ENCODE measurements at regions not wholly inside any gene's neighbourhood (a gene's known extent, or its start where the extent isn't known, plus 50 kb on each side); places are given as distances from the start of the nearest gene placed in this dataset.

DNA sequence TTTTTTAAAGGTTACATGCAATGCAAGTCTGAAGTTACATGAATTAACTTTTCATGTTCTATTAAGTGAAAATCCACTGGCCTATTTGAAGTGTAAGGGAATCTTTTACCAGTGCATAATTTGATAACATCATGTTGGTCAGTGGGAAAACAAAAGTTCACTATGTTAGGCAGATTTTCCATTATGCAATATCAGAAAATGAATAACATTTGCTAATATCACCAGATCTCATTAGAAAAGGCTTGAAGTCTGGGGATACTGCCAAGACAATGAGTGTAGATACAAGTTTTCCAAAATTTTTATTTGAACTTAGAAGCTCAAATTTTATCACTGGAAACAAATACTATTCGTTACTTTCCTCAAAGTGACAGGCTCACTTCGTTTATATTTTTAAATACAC is 296.4 kb upstream of the CDH4 start:
- no peak overlapping the region for H3K14ac ChIP-seq (ENCODE audit: low read length)
- H2AK5ac ChIP-seq (ENCODE audit: low read depth, low read length): no peak overlapping the region
- H3K4ac ChIP-seq (ENCODE audit: low read length): no peak overlapping the region
- H3K9ac ChIP-seq (ENCODE audit: low read depth, low read length, poor library complexity): no peak overlapping the region
- no peak overlapping the region for H2BK5ac ChIP-seq (ENCODE audit: low read length)
- no peaks in the 10 kb centered on the region for H3K36me3 ChIP-seq (replicated peaks in 1 of 2; ENCODE audit: control insufficient read depth in 2 of 2, insufficient read depth in 2 of 2, low read length in 2 of 2)
- DNase-seq (ENCODE audit: low spot score): no peak
- H3K4me1 ChIP-seq (ENCODE audit: control insufficient read depth in 2 of 2, insufficient read depth in 1 of 2, low read depth in 1 of 2, low read length in 2 of 2): peaks cover 0 to 3% of the 10 kb centered on the region in 2 donors
- H2BK120ac ChIP-seq (ENCODE audit: low read depth, low read length): no peak overlapping the region
- no peak overlapping the region for H3K4me2 ChIP-seq (ENCODE audit: insufficient read depth, low read length, poor library complexity, severe bottlenecking)
- H3K4me3 ChIP-seq (ENCODE audit: low read length in 2 of 2): no peak overlapping the region
- no peak overlapping the region for H4K91ac ChIP-seq (ENCODE audit: low read depth, low read length, poor library complexity)
- no peaks in the 10 kb centered on the region for H3K27me3 ChIP-seq (ENCODE audit: control insufficient read depth in 3 of 3, insufficient read depth in 3 of 3, low read depth in 1 of 3, low read length in 3 of 3)
- no peak overlapping the region for H3K23ac ChIP-seq (ENCODE audit: low read depth, low read length, poor library complexity)
- no peak overlapping the region for H3K18ac ChIP-seq (ENCODE audit: low read length)
- H2BK12ac ChIP-seq (ENCODE audit: low read length): no peak overlapping the region
- peaks cover 0 to 4% of the 10 kb centered on the region in 2 donors for H3K9me3 ChIP-seq (replicated peaks in 1 of 2; ENCODE audit: control insufficient read depth in 2 of 2, insufficient read depth in 1 of 2, low read depth in 1 of 2, low read length in 2 of 2)
- H3K27ac ChIP-seq (replicated peaks; ENCODE audit: low read length): no peak overlapping the region
- WGBS, 2 donors (ENCODE audit: extremely low coverage in 2 of 2, insufficient read length in 2 of 2, insufficient replicate concordance in 1 of 2): no CpG with 5 or more reads among the region's 2 CpGs
- H4K8ac ChIP-seq (ENCODE audit: low read depth, low read length): no peak overlapping the region
- no peaks in the 10 kb centered on the region for H3K79me1 ChIP-seq (ENCODE audit: low read depth, low read length)
- no peak overlapping the region for H2BK15ac ChIP-seq (ENCODE audit: low read length)
- H2AFZ ChIP-seq (ENCODE audit: low read length): no peak overlapping the region

- no peaks in the 10 kb centered on the region for H3K27me3 ChIP-seq (ENCODE audit: control insufficient read depth in 3 of 3, insufficient read depth in 3 of 3, low read depth in 1 of 3, low read length in 3 of 3)
- H3K36me3 ChIP-seq (replicated peaks in 1 of 2; ENCODE audit: control insufficient read depth in 2 of 2, insufficient read depth in 2 of 2, low read length in 2 of 2): no peaks in the 10 kb centered on the region
- H2BK120ac ChIP-seq (ENCODE audit: low read depth, low read length): no peak overlapping the region
- no peak overlapping the region for H3K27ac ChIP-seq (replicated peaks; ENCODE audit: low read length)
- H3K4me1 ChIP-seq (ENCODE audit: control insufficient read depth in 2 of 2, insufficient read depth in 1 of 2, low read depth in 1 of 2, low read length in 2 of 2): peaks cover 0 to 3% of the 10 kb centered on the region in 2 donors
- H4K91ac ChIP-seq (ENCODE audit: low read depth, low read length, poor library complexity): no peak overlapping the region
- WGBS, 2 donors (ENCODE audit: extremely low coverage in 2 of 2, insufficient read length in 2 of 2, insufficient replicate concordance in 1 of 2): no CpG with 5 or more reads among the region's 4 CpGs
- DNase-seq (ENCODE audit: low spot score): no peak
- H3K79me1 ChIP-seq (ENCODE audit: low read depth, low read length): no peaks in the 10 kb centered on the region
- H3K23ac ChIP-seq (ENCODE audit: low read depth, low read length, poor library complexity): no peak overlapping the region
- no peak overlapping the region for H3K4ac ChIP-seq (ENCODE audit: low read length)
- H3K18ac ChIP-seq (ENCODE audit: low read length): no peak overlapping the region
- H3K14ac ChIP-seq (ENCODE audit: low read length): no peak overlapping the region
- no peak overlapping the region for H3K4me3 ChIP-seq (ENCODE audit: low read length in 2 of 2)
- peaks cover 0 to 4% of the 10 kb centered on the region in 2 donors for H3K9me3 ChIP-seq (replicated peaks in 1 of 2; ENCODE audit: control insufficient read depth in 2 of 2, insufficient read depth in 1 of 2, low read depth in 1 of 2, low read length in 2 of 2)
- no peak overlapping the region for H2AK5ac ChIP-seq (ENCODE audit: low read depth, low read length)
- H4K8ac ChIP-seq (ENCODE audit: low read depth, low read length): no peak overlapping the region
- no peak overlapping the region for H3K4me2 ChIP-seq (ENCODE audit: insufficient read depth, low read length, poor library complexity, severe bottlenecking)
- no peak overlapping the region for H2AFZ ChIP-seq (ENCODE audit: low read length)
- H2BK15ac ChIP-seq (ENCODE audit: low read length): no peak overlapping the region
- no peak overlapping the region for H2BK5ac ChIP-seq (ENCODE audit: low read length)
- no peak overlapping the region for H2BK12ac ChIP-seq (ENCODE audit: low read length)
- no peak overlapping the region for H3K9ac ChIP-seq (ENCODE audit: low read depth, low read length, poor library complexity)
Observed at GRCh38 chr20:60956194-60956593, 295.9 kb upstream of the CDH4 start.

GRCh38 chr20:60957621-60958020 is 294.4 kb upstream of the CDH4 start:
- Histone ChIP-seq H2BK120ac (ENCODE audit: low read depth, low read length) (no peak overlapping the region), H3K23ac (ENCODE audit: low read depth, low read length, poor library complexity) (no peak overlapping the region), H3K79me1 (ENCODE audit: low read depth, low read length) (no peaks in the 10 kb centered on the region), H2BK15ac (ENCODE audit: low read length) (no peak overlapping the region), H3K9ac (ENCODE audit: low read depth, low read length, poor library complexity) (no peak overlapping the region), H3K18ac (ENCODE audit: low read length) (no peak overlapping the region), H3K4me3 (ENCODE audit: low read length in 2 of 2) (no peak overlapping the region), H4K8ac (ENCODE audit: low read depth, low read length) (no peak overlapping the region), H2AK5ac (ENCODE audit: low read depth, low read length) (no peak overlapping the region), H3K9me3 (replicated peaks in 1 of 2; ENCODE audit: control insufficient read depth in 2 of 2, insufficient read depth in 1 of 2, low read depth in 1 of 2, low read length in 2 of 2) (peaks cover 0 to 4% of the 10 kb centered on the region in 2 donors), H2BK12ac (ENCODE audit: low read length) (no peak overlapping the region), H2AFZ (ENCODE audit: low read length) (no peak overlapping the region), H3K14ac (ENCODE audit: low read length) (no peak overlapping the region), H3K36me3 (replicated peaks in 1 of 2; ENCODE audit: control insufficient read depth in 2 of 2, insufficient read depth in 2 of 2, low read length in 2 of 2) (no peaks in the 10 kb centered on the region), H3K27me3 (ENCODE audit: control insufficient read depth in 3 of 3, insufficient read depth in 3 of 3, low read depth in 1 of 3, low read length in 3 of 3) (no peaks in the 10 kb centered on the region), H2BK5ac (ENCODE audit: low read length) (no peak overlapping the region), H3K4me1 (ENCODE audit: control insufficient read depth in 2 of 2, insufficient read depth in 1 of 2, low read depth in 1 of 2, low read length in 2 of 2) (peaks cover 0 to 3% of the 10 kb centered on the region in 2 donors), H3K27ac (replicated peaks; ENCODE audit: low read length) (no peak overlapping the region), H3K4ac (ENCODE audit: low read length) (no peak overlapping the region), H4K91ac (ENCODE audit: low read depth, low read length, poor library complexity) (no peak overlapping the region), H3K4me2 (ENCODE audit: insufficient read depth, low read length, poor library complexity, severe bottlenecking) (no peak overlapping the region)
- WGBS, 2 donors (ENCODE audit: extremely low coverage in 2 of 2, insufficient read length in 2 of 2, insufficient replicate concordance in 1 of 2): no CpG with 5 or more reads among the region's 3 CpGs
- no peak for DNase-seq (ENCODE audit: low spot score)

- no peak overlapping the region for H2BK120ac ChIP-seq (ENCODE audit: low read depth, low read length)
- no peak overlapping the region for H3K18ac ChIP-seq (ENCODE audit: low read length)
- no peak overlapping the region for H2AFZ ChIP-seq (ENCODE audit: low read length)
- WGBS, 2 donors (ENCODE audit: extremely low coverage in 2 of 2, insufficient read length in 2 of 2, insufficient replicate concordance in 1 of 2): no CpG with 5 or more reads among the region's 3 CpGs
- H3K4ac ChIP-seq (ENCODE audit: low read length): no peak overlapping the region
- no peak overlapping the region for H3K4me2 ChIP-seq (ENCODE audit: insufficient read depth, low read length, poor library complexity, severe bottlenecking)
- H4K91ac ChIP-seq (ENCODE audit: low read depth, low read length, poor library complexity): no peak overlapping the region
- H4K8ac ChIP-seq (ENCODE audit: low read depth, low read length): no peak overlapping the region
- H2AK5ac ChIP-seq (ENCODE audit: low read depth, low read length): no peak overlapping the region
- no peaks in the 10 kb centered on the region for H3K9me3 ChIP-seq (replicated peaks in 1 of 2; ENCODE audit: control insufficient read depth in 2 of 2, insufficient read depth in 1 of 2, low read depth in 1 of 2, low read length in 2 of 2)
- H2BK5ac ChIP-seq (ENCODE audit: low read length): no peak overlapping the region
- no peak overlapping the region for H2BK12ac ChIP-seq (ENCODE audit: low read length)
- no peak overlapping the region for H3K4me3 ChIP-seq (ENCODE audit: low read length in 2 of 2)
- no peak overlapping the region for H3K27ac ChIP-seq (replicated peaks; ENCODE audit: low read length)
- no peak for DNase-seq (ENCODE audit: low spot score)
- H3K14ac ChIP-seq (ENCODE audit: low read length): no peak overlapping the region
- no peaks in the 10 kb centered on the region for H3K36me3 ChIP-seq (replicated peaks in 1 of 2; ENCODE audit: control insufficient read depth in 2 of 2, insufficient read depth in 2 of 2, low read length in 2 of 2)
- no peak overlapping the region for H2BK15ac ChIP-seq (ENCODE audit: low read length)
- H3K9ac ChIP-seq (ENCODE audit: low read depth, low read length, poor library complexity): no peak overlapping the region
- no peaks in the 10 kb centered on the region for H3K79me1 ChIP-seq (ENCODE audit: low read depth, low read length)
- no peaks in the 10 kb centered on the region for H3K27me3 ChIP-seq (ENCODE audit: control insufficient read depth in 3 of 3, insufficient read depth in 3 of 3, low read depth in 1 of 3, low read length in 3 of 3)
- H3K4me1 ChIP-seq (ENCODE audit: control insufficient read depth in 2 of 2, insufficient read depth in 1 of 2, low read depth in 1 of 2, low read length in 2 of 2): no peaks in the 10 kb centered on the region
- no peak overlapping the region for H3K23ac ChIP-seq (ENCODE audit: low read depth, low read length, poor library complexity)
Observed at GRCh38 chr20:60959971-60960370, 292.1 kb upstream of the CDH4 start.

Measured in neuronal stem cell (in vitro differentiated cells).